AML-193 (cell line): ENCODE measurements at regions not wholly inside any gene's neighbourhood (a gene's known extent, or its start where the extent isn't known, plus 50 kb on each side); places are given as distances from the start of the nearest gene placed in this dataset.

ENCODE experiments used
- DNase-seq, 2 experiments: peaks; one replicate each; lab custom pipeline; 2025; lab: John Stamatoyannopoulos, UW

DNA sequence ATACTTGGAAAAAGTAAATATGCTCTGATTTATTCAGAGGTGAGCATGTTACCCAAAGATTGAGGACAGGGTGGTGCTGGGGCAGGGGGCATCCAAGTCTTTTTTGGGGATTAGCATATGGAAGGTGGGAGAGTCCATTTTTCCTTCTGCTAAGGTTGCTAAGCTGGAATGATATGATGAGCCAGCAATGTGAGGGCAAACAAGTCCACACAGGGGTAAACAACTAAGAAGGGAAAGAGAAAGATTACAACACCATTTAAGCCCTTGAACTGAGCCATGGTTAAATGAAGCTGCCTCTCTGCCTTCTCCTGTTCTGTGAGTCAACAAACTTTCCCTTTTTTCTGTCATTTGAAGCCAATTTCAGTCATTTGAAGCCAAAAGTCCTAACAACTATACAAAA lies 89.0 kb downstream of the RPL22L1 start:
- DNase-seq = no peak

DNA sequence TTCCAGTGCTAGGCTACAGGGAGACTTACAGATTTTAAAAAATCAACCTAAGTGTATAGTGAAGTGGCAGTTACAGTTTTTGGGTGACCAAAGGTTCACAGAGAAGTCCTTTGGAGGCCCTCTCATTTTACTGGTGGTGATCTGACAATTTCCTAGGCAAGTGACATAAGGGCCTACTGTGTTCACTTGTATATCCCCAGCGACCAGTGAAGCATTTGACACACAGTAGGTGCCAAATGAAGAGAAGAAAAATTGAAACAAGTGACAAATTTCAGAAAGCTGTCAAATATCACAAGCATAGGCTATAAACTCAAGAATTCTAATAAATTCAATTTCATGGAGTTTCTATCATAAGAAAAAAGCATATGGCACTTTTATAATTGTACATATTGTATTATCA lies 89.5 kb downstream of the RPL22L1 start:
- DNase-seq = no peak

- no peak for DNase-seq
Observed at GRCh38 chr3:170778240-170779217, 91.5 kb downstream of the RPL22L1 start.

DNA sequence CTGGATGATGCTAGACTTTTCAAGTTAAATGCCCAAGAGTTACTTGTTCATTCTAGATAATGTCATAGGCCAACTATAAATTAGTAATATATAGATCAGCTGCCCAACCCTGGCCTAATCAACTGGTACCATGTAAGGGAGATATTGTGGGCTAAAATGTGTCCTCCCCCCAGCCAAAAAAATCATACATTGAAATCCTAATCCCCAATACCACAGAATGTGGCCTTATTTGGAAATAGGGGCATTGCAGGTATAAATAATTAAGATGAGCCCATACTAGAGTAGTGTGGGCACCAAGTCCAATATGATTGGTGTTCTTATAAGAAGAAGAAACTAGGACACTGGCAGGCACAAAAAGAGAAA lies 92.5 kb downstream of the RPL22L1 start:
- no peak for DNase-seq

DNA sequence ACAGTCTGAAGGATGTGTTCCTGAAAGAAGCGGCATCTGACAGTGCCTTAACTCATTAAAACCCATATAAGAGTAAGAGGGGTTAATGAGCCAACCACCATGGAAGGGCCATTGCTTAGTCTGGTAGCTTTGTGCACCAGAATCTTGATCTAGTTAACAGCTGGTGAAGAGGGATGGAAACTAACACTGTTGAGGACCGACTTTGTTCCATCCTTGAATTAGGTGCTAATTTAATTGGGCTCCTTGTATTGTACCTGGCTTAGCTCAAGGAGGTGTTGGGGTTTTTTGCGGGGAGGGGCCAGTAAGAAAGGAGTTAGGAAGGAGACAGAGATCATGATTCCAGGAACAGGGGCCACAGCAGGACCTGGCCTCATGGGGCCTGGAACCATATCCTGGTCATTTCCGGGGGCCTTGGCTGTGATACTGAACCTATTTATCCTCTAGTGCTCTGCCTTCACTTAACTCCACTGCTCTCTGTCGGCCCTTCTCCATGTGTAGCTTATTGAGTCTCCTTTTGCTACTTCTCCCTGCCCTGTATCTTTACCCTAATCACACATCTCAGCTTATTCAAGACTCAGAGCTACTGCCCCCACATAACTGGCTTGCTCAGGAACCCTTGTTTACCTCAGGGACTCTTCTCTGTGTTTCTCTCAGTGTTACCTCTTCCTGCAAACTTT lies 93.0 kb downstream of the RPL22L1 start:
- DNase-seq = no peak

DNA sequence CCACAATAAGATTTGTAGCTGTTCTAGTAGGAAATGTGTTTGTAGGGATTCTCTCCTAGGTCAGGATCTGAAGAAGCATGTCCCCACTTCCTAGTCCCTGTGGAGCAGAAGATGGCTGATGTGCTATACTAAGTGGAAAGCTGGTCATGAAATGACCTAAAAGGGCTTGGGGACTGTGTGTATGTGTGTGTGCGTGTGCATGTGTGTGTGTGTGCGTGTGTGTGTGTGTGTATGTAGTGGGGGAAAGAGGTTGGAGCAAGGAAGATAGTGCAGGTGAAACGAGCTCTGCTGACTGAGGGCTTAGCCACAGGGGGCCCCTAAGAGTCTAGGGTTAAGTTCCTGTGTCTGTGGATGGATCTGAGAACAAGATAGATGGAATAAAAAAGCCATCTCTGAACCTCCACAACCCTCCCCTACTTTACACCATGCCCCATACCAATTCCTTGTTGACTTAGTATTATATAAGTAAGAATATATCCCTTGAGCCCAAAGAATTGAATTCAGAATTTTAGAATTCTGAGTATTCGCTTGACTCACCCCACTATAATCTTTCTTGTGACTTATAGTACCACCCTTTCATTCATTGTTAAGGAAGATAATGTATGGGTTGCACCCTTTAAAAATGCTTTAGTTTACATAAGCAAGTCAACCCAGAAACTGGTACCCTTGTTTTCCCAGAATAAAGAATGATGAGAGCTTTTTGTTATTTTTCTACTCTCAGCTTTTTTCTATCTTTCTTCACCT lies 96.1 kb downstream of the RPL22L1 start:
- DNase-seq = no peak

DNA sequence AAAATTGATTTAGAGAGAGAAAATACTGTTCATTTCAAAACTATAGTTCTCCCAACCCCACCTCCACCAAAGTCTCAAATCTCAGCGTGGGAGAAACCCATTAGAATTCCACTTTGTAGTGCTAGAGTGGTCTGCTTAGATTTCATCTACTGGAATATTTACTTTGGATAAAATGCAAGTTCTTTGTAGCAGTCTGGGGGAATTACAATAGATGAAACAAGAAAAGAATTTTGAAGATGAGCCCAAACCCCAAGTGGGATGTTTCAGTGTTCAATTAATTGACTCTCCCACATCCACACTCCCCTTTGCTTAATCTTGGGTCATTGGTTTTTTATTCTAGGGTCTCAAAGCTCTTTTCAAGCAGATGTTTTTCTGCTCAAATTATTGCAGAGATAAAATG lies 97.8 kb downstream of the RPL22L1 start:
- DNase-seq = no peak

DNA sequence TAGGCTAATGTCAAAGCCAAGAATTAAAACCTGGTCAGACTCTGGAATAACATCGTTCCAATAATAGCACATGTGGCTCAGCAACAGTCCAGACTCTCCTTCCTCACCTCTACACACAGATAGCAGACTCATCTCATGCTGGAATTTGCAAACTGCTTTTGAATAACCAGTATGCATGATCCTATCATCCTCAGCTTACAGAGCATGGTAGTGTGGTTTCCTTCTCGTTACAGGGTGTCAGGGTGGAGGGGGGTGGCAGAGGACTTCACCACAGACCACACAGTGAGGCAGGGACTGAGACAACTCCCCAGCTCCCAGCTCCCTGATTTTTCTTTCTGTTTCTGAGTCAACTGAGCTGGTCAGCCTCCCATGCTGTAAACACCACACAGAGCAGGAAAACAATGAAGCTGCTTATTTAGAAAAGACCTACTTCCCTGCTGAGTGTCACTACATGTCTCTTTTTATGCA lies 101.6 kb downstream of the RPL22L1 start:
- DNase-seq = no peak

- no peak for DNase-seq
Observed at GRCh38 chr3:170767576-170767941, 102.4 kb downstream of the RPL22L1 start.

DNA sequence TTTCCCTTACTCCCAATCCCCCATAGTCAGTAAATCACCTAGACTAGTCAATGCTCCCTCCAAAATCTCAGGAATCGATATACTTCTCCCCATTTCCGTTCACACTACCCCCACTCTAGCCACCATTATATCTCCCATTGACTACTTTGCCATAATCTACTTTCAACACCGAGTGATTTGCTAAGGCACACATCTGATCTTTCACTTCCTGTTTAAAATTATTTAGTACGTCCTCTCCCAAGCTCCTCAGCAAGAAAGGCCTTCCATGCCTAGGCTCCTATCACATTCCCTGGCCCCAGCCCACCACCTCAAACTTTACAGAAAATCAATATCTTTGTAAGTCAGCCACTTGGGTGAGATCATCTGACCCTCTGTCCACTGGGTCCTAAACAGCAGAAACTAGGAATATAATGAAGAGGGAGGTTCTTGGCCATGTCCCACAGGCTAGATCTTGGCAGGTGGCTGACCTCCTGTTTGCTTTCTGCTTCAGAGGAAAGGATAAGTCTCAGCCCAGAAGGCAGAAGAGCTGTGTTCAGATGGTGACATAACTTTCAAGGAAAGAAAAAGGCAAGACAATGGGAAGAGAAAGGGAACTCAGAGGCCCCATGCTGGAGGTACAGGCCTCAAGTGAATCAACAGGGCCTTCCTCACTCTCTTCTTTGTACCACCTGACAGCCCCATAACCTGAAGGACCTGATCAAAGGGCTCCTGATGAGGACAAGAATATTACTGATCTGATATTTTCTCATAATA lies 103.0 kb downstream of the RPL22L1 start:
- DNase-seq = no peak

DNA sequence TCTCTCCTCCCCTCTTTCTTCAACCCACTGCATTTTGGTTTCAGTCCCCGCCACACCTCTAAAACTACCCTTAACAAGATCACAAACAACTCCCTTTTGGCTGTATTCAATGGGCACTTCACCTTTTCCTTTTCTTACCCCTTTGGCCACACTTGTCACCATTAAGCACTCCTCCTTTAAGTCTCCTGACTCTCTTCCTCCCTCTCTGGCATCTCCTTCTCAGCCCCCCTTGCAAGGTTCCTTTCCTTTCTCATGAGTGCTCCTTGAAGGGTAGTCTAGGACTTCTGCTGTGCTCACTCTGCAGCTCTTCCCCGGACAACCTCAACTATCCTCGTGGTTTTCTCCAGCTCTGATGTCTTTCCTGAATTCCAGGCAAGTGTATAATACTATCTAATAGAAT lies 103.7 kb downstream of the RPL22L1 start:
- DNase-seq = no peak

GRCh38 chr3:170765419-170766078 lies 104.4 kb downstream of the RPL22L1 start:
- no peak for DNase-seq

- DNase-seq = no peak
Observed at GRCh38 chr3:170764017-170764416, 106.0 kb downstream of the RPL22L1 start.

- DNase-seq = no peak
Observed at GRCh38 chr3:170762064-170762463, 107.9 kb downstream of the RPL22L1 start.

DNA sequence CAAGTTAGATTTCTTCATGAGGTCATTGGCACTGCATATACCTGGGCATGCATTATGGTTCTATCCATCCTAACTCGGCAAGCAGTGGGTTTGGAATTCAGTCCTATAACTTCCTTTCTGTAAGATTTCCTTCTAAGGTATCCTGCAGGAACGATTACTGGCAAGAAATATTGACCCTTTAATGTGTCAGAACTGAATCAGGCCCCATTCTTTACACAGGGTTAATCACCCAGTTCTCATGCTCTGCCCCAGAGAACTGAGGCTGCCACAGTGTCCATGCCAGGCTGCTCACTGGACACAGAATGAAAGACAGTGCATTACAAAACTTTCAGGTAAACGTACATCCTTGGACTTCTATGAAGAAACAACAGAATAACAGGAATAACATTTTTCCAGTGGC lies 108.9 kb downstream of the RPL22L1 start:
- DNase-seq = no peak

- no peak for DNase-seq
Observed at GRCh38 chr3:170760174-170760526, 109.8 kb downstream of the RPL22L1 start.

DNA sequence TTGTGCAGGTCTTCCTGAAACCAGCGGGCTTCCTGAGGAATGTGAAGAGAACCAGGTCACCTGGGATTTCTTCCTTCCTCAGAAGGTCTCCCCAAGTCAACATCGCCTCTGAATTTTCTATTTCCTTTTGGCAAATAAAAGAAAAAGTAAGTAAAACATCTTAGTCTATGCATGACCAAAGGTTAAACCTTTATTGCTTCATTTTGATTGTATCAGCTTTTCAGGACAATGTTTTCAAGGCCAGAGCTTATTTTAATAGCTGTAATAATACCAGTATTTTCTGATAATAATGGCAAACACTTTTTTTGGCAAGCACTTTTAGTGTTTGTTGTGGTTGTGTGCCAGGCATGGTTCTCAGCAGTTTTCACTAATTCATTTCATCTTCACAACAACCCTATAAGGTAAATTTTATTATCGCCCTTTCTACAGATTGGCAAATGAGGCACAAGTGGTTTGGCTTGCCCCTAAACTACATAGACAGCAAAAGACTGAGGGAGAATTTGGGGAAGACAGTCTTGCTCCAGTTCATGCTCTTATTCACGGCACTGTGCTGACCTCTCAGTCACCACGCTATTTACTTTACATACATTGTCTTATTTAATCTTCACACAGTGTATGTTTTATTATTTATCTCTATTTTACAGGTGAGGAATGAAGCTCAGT lies 110.4 kb downstream of the RPL22L1 start:
- DNase-seq = no peak

DNA sequence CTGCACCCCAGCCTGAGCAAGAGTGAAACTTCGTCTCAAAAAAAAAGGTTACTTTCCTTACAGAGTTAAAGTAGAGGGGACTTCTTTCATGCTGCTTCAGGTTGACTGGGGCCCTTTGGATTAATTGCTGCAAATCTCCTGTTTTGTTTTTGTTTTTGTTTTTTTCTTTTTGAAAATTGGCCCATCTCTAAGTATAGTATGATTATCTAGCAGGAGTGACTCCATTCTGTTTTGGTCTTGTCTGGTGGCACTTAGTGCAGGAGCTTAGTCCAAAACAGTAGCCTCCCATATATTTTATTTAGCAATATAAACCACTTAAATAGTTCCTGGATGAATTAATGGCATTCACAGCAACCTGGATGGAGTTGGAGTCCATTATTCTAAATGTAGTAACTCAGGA lies 113.0 kb downstream of the RPL22L1 start:
- no peak for DNase-seq

DNA sequence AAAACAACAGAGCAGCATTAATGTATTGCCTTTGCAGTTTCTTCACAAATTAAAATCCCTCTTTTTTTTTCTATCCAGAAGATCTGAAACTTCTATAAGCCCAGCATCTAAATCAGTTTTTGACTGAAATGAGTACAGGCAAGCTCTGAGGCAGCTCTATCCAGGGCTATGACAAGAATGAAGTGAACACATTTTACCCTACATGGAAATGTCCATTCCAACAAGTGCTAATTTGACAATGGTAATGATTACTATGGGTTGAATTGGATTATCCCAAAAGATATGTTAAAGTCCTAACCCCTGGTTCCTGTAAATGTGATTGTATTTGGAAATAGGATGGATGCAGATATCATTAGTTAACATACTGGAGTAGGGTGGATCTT lies 115.7 kb downstream of the RPL22L1 start:
- DNase-seq = no peak

DNA sequence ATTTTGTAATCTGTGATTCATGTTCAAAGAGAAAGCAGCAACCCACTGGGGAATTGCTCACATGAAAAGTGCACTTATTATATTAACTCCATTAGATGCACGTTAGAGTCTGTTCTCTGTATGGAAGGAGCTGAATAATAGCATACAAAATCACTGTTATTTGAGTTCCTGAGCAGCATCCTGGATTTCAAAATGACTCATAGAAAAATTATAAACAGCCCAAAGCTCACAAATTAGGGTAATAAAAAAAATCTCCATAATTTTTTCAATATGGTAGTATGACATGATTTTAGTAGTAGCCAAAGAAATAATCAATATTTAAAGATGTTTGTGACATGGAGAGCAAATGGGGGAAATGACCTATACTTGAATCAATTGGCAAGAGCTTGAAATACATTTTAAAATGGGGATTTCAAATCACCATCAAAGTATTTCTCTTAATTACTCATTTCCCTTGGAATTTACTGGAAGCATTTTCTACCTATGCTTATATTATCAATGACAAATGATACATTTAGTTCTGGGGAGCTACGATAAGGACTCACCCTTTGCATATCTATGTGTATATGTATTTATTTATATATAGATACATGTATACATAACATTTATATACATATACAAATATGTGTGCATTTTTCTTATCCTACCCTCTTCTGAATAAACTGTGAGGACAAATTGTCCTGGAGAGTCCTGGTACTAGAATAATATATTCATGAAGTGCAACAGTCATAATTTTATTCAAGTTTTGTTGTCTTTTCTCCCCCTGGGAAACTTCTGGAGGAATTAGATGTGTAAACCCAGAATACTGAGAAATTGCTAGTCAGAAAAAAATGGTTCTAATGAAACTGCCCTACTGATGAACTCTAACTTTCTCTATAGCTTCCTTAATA lies 116.3 kb downstream of the RPL22L1 start:
- no peak for DNase-seq
